HG03159 (cell line): ENCODE measurements at regions not wholly inside any gene's neighbourhood (a gene's known extent, or its start where the extent isn't known, plus 50 kb on each side); places are given as distances from the start of the nearest gene placed in this dataset.
"Not testable (repeated sequence)": the region's sequence is repeated elsewhere in the genome, so short reads cannot be mapped to it uniquely, and the experiment has no call there.

ENCODE experiments used
- ATAC-seq: cut with Tn5 transposase; IDR thresholded peaks from one replicate; pipeline ENCODE4 v1.9.1; 2021; ENCODE audit warnings: mild to moderate bottlenecking, moderate library complexity; ENCODE audit not compliant: unreplicated experiment

GRCh38 chr6:9139746-9140145 is 704.4 kb upstream of the SLC35B3 start:
- no peak for ATAC-seq

- no peak for ATAC-seq
Observed at GRCh38 chr6:9138936-9139335, 703.6 kb upstream of the SLC35B3 start.

- ATAC-seq, result no peak
Observed at GRCh38 chr6:9136141-9136822, 700.9 kb upstream of the SLC35B3 start.

- no peak for ATAC-seq
Observed at GRCh38 chr6:9131616-9132015, 696.3 kb upstream of the SLC35B3 start.

GRCh38 chr6:9131201-9131600 is 695.9 kb upstream of the SLC35B3 start:
- no peak for ATAC-seq

- no peak for ATAC-seq
Observed at GRCh38 chr6:9128970-9129369, 693.6 kb upstream of the SLC35B3 start.

- ATAC-seq, result no peak
Observed at GRCh38 chr6:9126878-9127560, 691.7 kb upstream of the SLC35B3 start.

GRCh38 chr6:9126034-9126433 is 690.7 kb upstream of the SLC35B3 start:
- not testable (repeated sequence) for ATAC-seq

GRCh38 chr6:9121549-9121948 is 686.2 kb upstream of the SLC35B3 start:
- no peak for ATAC-seq

- no peak for ATAC-seq
Observed at GRCh38 chr6:9116026-9116425, 680.7 kb upstream of the SLC35B3 start.

GRCh38 chr6:9112544-9112943 is 677.2 kb upstream of the SLC35B3 start:
- ATAC-seq, result no peak

- no peak for ATAC-seq
Observed at GRCh38 chr6:9103876-9104521, 668.7 kb upstream of the SLC35B3 start.

GRCh38 chr6:9101920-9102319 is 666.6 kb upstream of the SLC35B3 start:
- ATAC-seq, result no peak

- ATAC-seq, result no peak
Observed at GRCh38 chr6:9100869-9101580, 665.7 kb upstream of the SLC35B3 start.

- ATAC-seq, result no peak
Observed at GRCh38 chr6:9095729-9096128, 660.4 kb upstream of the SLC35B3 start.

GRCh38 chr6:9095137-9095536 is 659.8 kb upstream of the SLC35B3 start:
- no peak for ATAC-seq

GRCh38 chr6:9089724-9090123 is 654.4 kb upstream of the SLC35B3 start:
- ATAC-seq, result no peak

- ATAC-seq, result no peak
Observed at GRCh38 chr6:9087470-9087869, 652.1 kb upstream of the SLC35B3 start.

- no peak for ATAC-seq
Observed at GRCh38 chr6:9086331-9086730, 651.0 kb upstream of the SLC35B3 start.

GRCh38 chr6:9085709-9086070 is 650.3 kb upstream of the SLC35B3 start:
- ATAC-seq, result no peak

- no peak for ATAC-seq
Observed at GRCh38 chr6:9085054-9085708, 649.8 kb upstream of the SLC35B3 start.
